Natural killer cell (primary cell): ENCODE measurements at regions not wholly inside any gene's neighbourhood (a gene's known extent, or its start where the extent isn't known, plus 50 kb on each side); places are given as distances from the start of the nearest gene placed in this dataset.

Experiments used
- ATAC-seq, 3 donors: fragments of 150-1000 bp in 2 of 3; fragments of 200-7000 bp in 1 of 3; cut with Tn5 transposase; 1 replicate in 1 of 3; 2 replicates in 2 of 3; pipeline ENCODE4 v1.10.0; 2021; ENCODE audit warnings: mild to moderate bottlenecking in 2 of 3, moderate library complexity in 2 of 3
- DNase-seq, 2 donors: peaks; one replicate each; pipeline versions ENCODE4 v3.0.0 to v3.0.0-alpha.2; 2013 to 2021; ENCODE audit warnings: mixed read lengths in 1 of 2
- H3K27ac ChIP-seq: one replicate; pipeline ENCODE4 v1.5.1; 2013; ENCODE audit warnings: mild to moderate bottlenecking, low read length
- H3K27me3 ChIP-seq: one replicate; pipeline ENCODE4 v1.6.1; 2013; ENCODE audit warnings: low read length; ENCODE audit not compliant: control insufficient read depth, insufficient read depth
- H3K36me3 ChIP-seq: one replicate; pipeline ENCODE4 v1.6.1; 2013; ENCODE audit warnings: low read length; ENCODE audit not compliant: control insufficient read depth, insufficient read depth
- H3K4me1 ChIP-seq: one replicate; pipeline ENCODE4 v1.6.1; 2013; ENCODE audit warnings: low read length; ENCODE audit not compliant: control insufficient read depth, insufficient read depth
- H3K4me3 ChIP-seq: one replicate; pipeline ENCODE4 v1.5.1; 2013; ENCODE audit warnings: low read length
- H3K9me3 ChIP-seq: one replicate; pipeline ENCODE4 v1.6.1; 2013; ENCODE audit warnings: low read length; ENCODE audit not compliant: control insufficient read depth, insufficient read depth
- H3K27ac Mint-ChIP-seq, 2 donors: one replicate each; pipeline ENCODE4 v1.8.0; 2022; ENCODE audit warnings: mild to moderate bottlenecking in 2 of 2, mixed read lengths in 2 of 2, moderate library complexity in 1 of 2
- H3K27me3 Mint-ChIP-seq, 2 donors: one replicate each; pipeline ENCODE4 v1.8.0; 2022; ENCODE audit warnings: low read depth in 2 of 2, mixed read lengths in 2 of 2
- H3K36me3 Mint-ChIP-seq: one replicate; pipeline ENCODE4 v1.8.0; 2022; ENCODE audit warnings: mixed read lengths
- H3K4me1 Mint-ChIP-seq, 2 donors: one replicate each; pipeline ENCODE4 v1.8.0; 2022; ENCODE audit warnings: mixed read lengths in 2 of 2
- H3K4me3 Mint-ChIP-seq: one replicate; pipeline ENCODE4 v1.8.0; 2022; ENCODE audit warnings: mild to moderate bottlenecking, moderate library complexity, mixed read lengths
- H3K9me3 Mint-ChIP-seq, 2 donors: one replicate each; pipeline ENCODE4 v1.8.0; 2022; ENCODE audit warnings: mixed read lengths in 2 of 2
- CTCF ChIP-seq: fragments of 200-600 bp; IDR thresholded peaks from one replicate; pipeline ENCODE4 v1.8.0; 2022; ENCODE audit warnings: antibody characterized with exemption
- WGBS: methylation state at CpG from one replicate; pipeline ENCODE4 v1.1.7; 2013; ENCODE audit warnings: missing lambda C conversion rate; ENCODE audit not compliant: insufficient coverage; 5-methylcytosine and 5-hydroxymethylcytosine counted together
- intact Hi-C: fragments of 100-400 bp; cut with micrococcal nuclease; formaldehyde crosslinking; loops from one replicate; pipeline ENCODE4 v1.14.2; 2022

- no peaks in the 10 kb centered on the region for H3K27me3 ChIP-seq
- no peaks in the 10 kb centered on the region for H3K36me3 ChIP-seq
- Mint-ChIP-seq H3K36me3 (no peaks in the 10 kb centered on the region), H3K27ac (no peak overlapping the region), H3K9me3 (peaks cover 6 to 14% of the 10 kb centered on the region in 2 donors), H3K4me1 (no peaks in the 10 kb centered on the region), H3K27me3 (no peaks in the 10 kb centered on the region), H3K4me3 (no peak overlapping the region)
- H3K27ac ChIP-seq = no peak overlapping the region
- H3K9me3 ChIP-seq = peaks cover 5% of the 10 kb centered on the region
- WGBS = 88% methylated on average over 3 of the region's 3 CpGs
- H3K4me3 ChIP-seq = no peak overlapping the region
- no peak for ATAC-seq
- H3K4me1 ChIP-seq = no peaks in the 10 kb centered on the region
- DNase-seq = no peak
- TF ChIP-seq CTCF = no peak
- intact Hi-C loops = no loop called here
Measured at GRCh38 chr2:57849843-57850242, 196.8 kb upstream of the VRK2 start.

- TF ChIP-seq CTCF = no peak
- Mint-ChIP-seq H3K4me3 (no peak overlapping the region), H3K9me3 (peaks cover 6 to 14% of the 10 kb centered on the region in 2 donors), H3K27me3 (no peaks in the 10 kb centered on the region), H3K27ac (no peak overlapping the region), H3K4me1 (no peaks in the 10 kb centered on the region), H3K36me3 (no peaks in the 10 kb centered on the region)
- intact Hi-C loops = no loop called here
- no peak for DNase-seq
- H3K4me3 ChIP-seq = no peak overlapping the region
- 88% methylated on average over 15 of the region's 15 CpGs for WGBS
- no peaks in the 10 kb centered on the region for H3K27me3 ChIP-seq
- H3K9me3 ChIP-seq = peaks cover 5% of the 10 kb centered on the region
- ATAC-seq = no peak
- no peak overlapping the region for H3K27ac ChIP-seq
- no peaks in the 10 kb centered on the region for H3K4me1 ChIP-seq
- no peaks in the 10 kb centered on the region for H3K36me3 ChIP-seq
Measured at GRCh38 chr2:57850415-57851130, 196.0 kb upstream of the VRK2 start.

GRCh38 chr2:57855212-57855611 lies 191.4 kb upstream of the VRK2 start:
- TF ChIP-seq CTCF = no peak
- Histone ChIP-seq H3K4me1 (no peaks in the 10 kb centered on the region), H3K27me3 (no peaks in the 10 kb centered on the region), H3K36me3 (no peaks in the 10 kb centered on the region), H3K27ac (no peak overlapping the region), H3K4me3 (no peak overlapping the region), H3K9me3 (no peaks in the 10 kb centered on the region)
- intact Hi-C loops = no loop called here
- DNase-seq = no peak
- Mint-ChIP-seq H3K4me3 (no peak overlapping the region), H3K27ac (no peak overlapping the region), H3K36me3 (no peaks in the 10 kb centered on the region), H3K4me1 (no peaks in the 10 kb centered on the region), H3K27me3 (no peaks in the 10 kb centered on the region), H3K9me3 (peaks cover 3 to 7% of the 10 kb centered on the region in 2 donors)
- ATAC-seq = no peak

GRCh38 chr2:57859755-57860154 lies 186.9 kb upstream of the VRK2 start:
- H3K36me3 Mint-ChIP-seq = no peaks in the 10 kb centered on the region
- Histone ChIP-seq H3K27me3 (no peaks in the 10 kb centered on the region), H3K27ac (no peak overlapping the region), H3K9me3 (no peaks in the 10 kb centered on the region), H3K36me3 (no peaks in the 10 kb centered on the region), H3K4me1 (no peaks in the 10 kb centered on the region), H3K4me3 (no peak overlapping the region)
- WGBS = 86% methylated on average over 1 of the region's 2 CpGs
- H3K27me3 Mint-ChIP-seq = no peaks in the 10 kb centered on the region
- H3K4me1 Mint-ChIP-seq = no peaks in the 10 kb centered on the region
- TF ChIP-seq CTCF = no peak
- H3K9me3 Mint-ChIP-seq = peaks cover 0 to 5% of the 10 kb centered on the region in 2 donors
- DNase-seq (no peak), ATAC-seq (no peak)
- H3K27ac Mint-ChIP-seq = no peak overlapping the region
- peak overlapping the region; percentile 42 for H3K4me3 Mint-ChIP-seq
- intact Hi-C loops = no loop called here
